Astrocyte of the spinal cord (primary cell): ENCODE measurements at regions not wholly inside any gene's neighbourhood (a gene's known extent, or its start where the extent isn't known, plus 50 kb on each side); places are given as distances from the start of the nearest gene placed in this dataset.

Experiments used
- DNase-seq: peaks from one replicate; pipeline ENCODE4 v3.0.0; 2011; ENCODE audit warnings: low read depth, low spot score
- H3K4me3 ChIP-seq: 2 replicates; pipeline ENCODE4 v1.5.1; 2011; ENCODE audit warnings: low read depth, mild to moderate bottlenecking, low read length, moderate library complexity
- in situ Hi-C: cut with HindIII; loops from 2 replicates; pipeline ENCODE4 v1.10.0; 2017; ENCODE audit warnings: low sequenced_read_pairs
- TF ChIP-seq, protein P1 (sequence below): IDR thresholded peaks from 2 replicates; pipeline ENCODE4 v1.5.1; 2012; ENCODE audit warnings: low read depth, mild to moderate bottlenecking, low read length, inconsistent platforms

DNA sequence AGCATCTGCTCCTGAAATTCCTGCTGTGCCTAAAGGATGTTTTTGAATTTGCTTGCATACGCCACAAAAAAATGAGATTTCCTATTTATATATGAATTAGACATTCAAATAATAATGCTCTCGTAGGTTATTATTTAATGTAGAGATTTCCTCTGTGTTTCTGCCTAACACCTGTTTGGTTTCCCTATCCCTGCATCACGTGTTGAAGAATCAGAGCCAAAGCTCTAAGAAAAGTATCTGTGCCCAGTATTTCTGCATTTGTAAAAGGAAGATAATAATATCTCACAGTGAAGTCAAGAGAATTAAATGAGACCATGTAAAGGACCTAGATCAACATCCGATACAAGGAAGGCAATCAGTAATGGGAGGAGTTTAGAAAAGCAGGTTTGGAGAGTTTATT lies 179.5 kb downstream of the HNRNPD start:
- TF ChIP-seq, protein P1, sequence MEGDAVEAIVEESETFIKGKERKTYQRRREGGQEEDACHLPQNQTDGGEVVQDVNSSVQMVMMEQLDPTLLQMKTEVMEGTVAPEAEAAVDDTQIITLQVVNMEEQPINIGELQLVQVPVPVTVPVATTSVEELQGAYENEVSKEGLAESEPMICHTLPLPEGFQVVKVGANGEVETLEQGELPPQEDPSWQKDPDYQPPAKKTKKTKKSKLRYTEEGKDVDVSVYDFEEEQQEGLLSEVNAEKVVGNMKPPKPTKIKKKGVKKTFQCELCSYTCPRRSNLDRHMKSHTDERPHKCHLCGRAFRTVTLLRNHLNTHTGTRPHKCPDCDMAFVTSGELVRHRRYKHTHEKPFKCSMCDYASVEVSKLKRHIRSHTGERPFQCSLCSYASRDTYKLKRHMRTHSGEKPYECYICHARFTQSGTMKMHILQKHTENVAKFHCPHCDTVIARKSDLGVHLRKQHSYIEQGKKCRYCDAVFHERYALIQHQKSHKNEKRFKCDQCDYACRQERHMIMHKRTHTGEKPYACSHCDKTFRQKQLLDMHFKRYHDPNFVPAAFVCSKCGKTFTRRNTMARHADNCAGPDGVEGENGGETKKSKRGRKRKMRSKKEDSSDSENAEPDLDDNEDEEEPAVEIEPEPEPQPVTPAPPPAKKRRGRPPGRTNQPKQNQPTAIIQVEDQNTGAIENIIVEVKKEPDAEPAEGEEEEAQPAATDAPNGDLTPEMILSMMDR: no peak
- H3K4me3 ChIP-seq: no peak overlapping the region
- in situ Hi-C loops: no loop called here
- no peak for DNase-seq

DNA sequence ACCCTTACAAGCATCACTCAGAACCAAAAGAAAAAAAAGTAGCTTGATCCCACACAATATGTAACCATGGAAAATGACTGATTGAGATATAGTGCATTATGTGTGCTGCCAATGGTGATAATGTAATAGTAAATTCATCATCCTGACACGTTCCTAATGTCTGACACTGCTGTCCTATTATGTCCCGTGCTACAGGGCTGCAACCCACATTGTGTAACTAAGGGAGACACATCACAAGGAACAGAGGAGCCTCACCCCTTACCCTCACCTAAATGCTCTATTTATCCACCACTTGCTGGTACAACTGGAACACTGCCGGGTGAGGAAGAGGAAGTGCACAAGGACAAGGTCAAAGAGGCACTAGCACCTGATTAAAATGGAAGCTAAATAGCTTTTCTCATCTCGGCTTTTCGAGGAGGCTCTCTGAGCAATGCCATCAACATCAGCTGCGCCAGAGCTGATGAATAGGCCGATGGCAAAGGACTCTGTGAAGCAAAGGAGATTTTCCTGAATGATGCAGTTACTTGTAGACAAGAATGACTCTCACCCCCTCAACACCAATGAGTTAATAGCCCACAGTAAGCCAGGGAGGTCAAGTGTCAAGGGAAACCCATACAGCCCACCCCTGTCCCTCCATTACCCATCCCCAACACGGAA lies 181.6 kb downstream of the HNRNPD start:
- TF ChIP-seq, protein P1: no peak
- no peak overlapping the region for H3K4me3 ChIP-seq
- in situ Hi-C loops: no loop called here
- no peak for DNase-seq

DNA sequence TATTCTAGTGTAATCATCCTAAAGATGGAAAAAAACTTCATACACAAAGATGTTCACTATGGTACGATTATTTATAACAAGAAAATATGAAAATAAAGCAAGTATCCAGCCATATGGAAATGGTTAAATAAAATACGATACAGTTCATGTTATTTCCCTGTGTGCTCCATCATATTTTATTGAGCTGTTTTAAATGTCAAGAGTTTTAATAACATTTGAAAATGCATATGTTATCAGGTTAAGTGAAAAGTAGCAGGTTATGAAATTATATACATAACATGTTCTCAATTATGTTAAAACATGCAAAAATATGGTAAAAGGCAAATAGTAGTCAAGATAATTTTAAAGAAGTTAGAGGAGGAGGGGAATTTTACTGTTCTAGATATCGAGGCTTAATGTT lies 192.0 kb downstream of the HNRNPD start:
- in situ Hi-C loops: no loop called here
- TF ChIP-seq, protein P1: no peak
- no peak overlapping the region for H3K4me3 ChIP-seq
- DNase-seq: no peak

DNA sequence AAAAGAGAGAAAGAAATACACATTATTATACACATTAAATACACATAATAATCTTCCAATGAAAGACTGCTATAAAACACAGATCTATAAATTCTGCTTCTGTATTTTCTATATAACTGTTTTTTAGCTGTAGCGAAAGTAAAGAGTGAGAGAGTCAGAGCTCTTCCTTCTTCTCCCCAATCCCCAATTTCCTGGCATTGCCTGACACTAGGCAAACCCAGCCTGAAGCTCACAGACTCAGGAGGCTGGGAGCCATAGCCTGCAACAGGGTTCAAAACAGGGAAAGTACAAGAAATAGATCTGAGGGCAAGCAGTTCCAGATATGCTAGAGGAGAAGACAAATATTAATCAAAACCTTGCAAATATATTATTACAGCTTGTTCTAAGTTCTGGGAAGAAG lies 201.6 kb downstream of the HNRNPD start:
- TF ChIP-seq, protein P1: no peak
- DNase-seq: no peak
- H3K4me3 ChIP-seq: no peak overlapping the region
- in situ Hi-C loops: no loop called here

DNA sequence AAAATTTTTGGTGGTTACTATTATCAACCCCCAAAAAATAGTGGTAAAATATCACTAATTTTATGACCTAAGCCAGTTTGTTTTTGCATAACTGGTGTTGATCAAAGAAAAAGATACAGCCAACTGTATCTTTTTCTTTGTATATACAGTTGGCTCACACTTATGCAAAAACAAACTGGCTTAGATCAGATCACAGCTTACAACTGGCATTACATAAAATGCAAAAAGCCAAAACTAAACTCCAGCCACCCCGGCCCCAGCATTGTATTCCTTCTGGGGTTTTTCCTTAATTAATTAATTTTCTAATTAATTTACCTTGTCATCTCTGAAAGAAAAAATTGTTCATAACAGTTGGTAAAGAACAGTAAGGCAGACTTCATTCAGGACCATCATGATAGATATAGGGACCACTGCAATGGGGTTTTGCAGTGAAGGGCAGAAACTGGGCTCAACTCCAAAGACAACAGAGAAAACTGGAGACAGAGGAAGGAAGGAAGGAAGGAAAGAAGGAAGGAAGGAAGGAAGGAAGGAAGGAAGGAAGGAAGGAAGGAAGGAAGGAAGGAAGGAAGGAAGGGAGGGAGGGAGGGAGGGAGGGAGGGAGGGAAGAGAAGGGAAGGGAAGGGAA lies 202.1 kb downstream of the HNRNPD start:
- in situ Hi-C loops: no loop called here
- no peak for DNase-seq

DNA sequence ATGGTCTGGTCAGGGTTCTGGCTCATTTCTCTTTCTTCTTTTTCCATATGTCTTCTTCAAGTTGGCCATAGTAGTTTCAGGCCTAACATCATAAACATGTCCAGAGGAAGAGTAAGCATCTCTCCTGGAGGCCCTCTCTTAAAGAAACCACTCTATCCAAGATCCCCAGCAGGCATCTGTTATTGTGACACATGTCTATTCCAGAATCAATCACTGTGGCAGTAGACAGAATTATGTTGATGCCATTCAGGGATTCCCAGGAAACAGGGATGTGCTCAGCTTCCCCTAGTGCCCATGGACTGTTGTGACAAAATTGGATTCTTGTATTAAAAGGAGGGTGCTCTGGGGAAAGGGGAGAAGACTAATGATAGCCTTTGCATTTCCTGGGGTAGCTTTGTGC lies 224.0 kb downstream of the HNRNPD start:
- no peak overlapping the region for H3K4me3 ChIP-seq
- TF ChIP-seq, protein P1: no peak
- in situ Hi-C loops: no loop called here
- DNase-seq: no peak

More for the DNA sequence above, 202.1 kb downstream of the HNRNPD start:
- TF ChIP-seq, protein P1: no peak
- no peak overlapping the region for H3K4me3 ChIP-seq
